HepG2 (cell line): ENCODE measurements at regions not wholly inside any gene's neighbourhood (a gene's known extent, or its start where the extent isn't known, plus 50 kb on each side); places are given as distances from the start of the nearest gene placed in this dataset.

Experiments
- ATAC-seq: fragments of 200-7000 bp; cut with Tn5 transposase; 3 replicates; pipeline ENCODE4 v1.9.1; 2020; ENCODE audit warnings: mild to moderate bottlenecking, moderate library complexity
- BruUV-seq: library from RNA; stranded (reverse); fragments of 400-500 nt; replicated peaks from 2 replicates; lab custom pipeline; 2021; lab: Mats Ljungman, UMichigan
- CTCF ChIA-PET: fragments of 300-600 bp; formaldehyde crosslinking; extraction: SDS; loops from one replicate; lab custom pipeline; 2021; ENCODE audit warnings: low total read pairs, inconsistent platforms, low intra/inter-chr PET ratio; lab: Yijun Ruan, JAX
- POLR2A ChIA-PET: fragments of 350-600 bp; sonication (Branson Sonifier 250); formaldehyde crosslinking; loops from one replicate; lab custom pipeline; 2020; ENCODE audit warnings: antibody characterized with exemption, inconsistent platforms; lab: Yijun Ruan, JAX
- DNase-seq: peaks from one replicate; pipeline ENCODE4 v3.0.0-alpha.2; 2015; ENCODE audit warnings: low spot score
- FAIRE-seq: peaks from 3 replicates; lab custom pipeline; 2011; peaks lifted over from hg19 to GRCh38; lab: Jason Lieb, UNC
- H2AFZ ChIP-seq: one replicate; pipeline ENCODE4 v1.6.1; 2011; ENCODE audit warnings: low read length, inconsistent platforms
- H3K27ac ChIP-seq: fragments of 300-600 bp; 3 replicates; pipeline ENCODE4 v1.8.0; 2011; ENCODE audit warnings: mixed run types, mild to moderate bottlenecking, mixed read lengths, low read length, inconsistent platforms; ENCODE audit not compliant: insufficient read depth; ENCODE audit errors: extremely low read length
- H3K27me3 ChIP-seq, 2 experiments: fragments of 200-600 bp in 1 of 2; 2 replicates in 1 of 2; 3 replicates in 1 of 2; pipeline versions ENCODE4 v1.6.0 to v1.8.0; 2011; ENCODE audit warnings: low read length in 2 of 2, mild to moderate bottlenecking in 2 of 2, moderate library complexity in 2 of 2, inconsistent platforms in 1 of 2; ENCODE audit not compliant: insufficient read depth in 2 of 2, control insufficient read depth in 1 of 2
- H3K36me3 ChIP-seq, 2 experiments: fragments of 200-600 bp in 1 of 2; replicated peaks in 1 of 2; 2 replicates in 1 of 2; 3 replicates in 1 of 2; pipeline versions ENCODE4 v1.5.1 to v1.8.0; 2011; ENCODE audit warnings: low read length in 2 of 2, inconsistent platforms in 1 of 2; ENCODE audit not compliant: insufficient read depth in 2 of 2, control insufficient read depth in 1 of 2
- H3K4me1 ChIP-seq: 2 replicates; pipeline ENCODE4 v1.5.1; 2012; ENCODE audit warnings: low read length, inconsistent platforms; ENCODE audit not compliant: insufficient read depth
- H3K4me2 ChIP-seq: 2 replicates; pipeline ENCODE4 v1.6.0; 2011; ENCODE audit warnings: low read depth, low read length, inconsistent platforms
- H3K4me3 ChIP-seq, 3 experiments: fragments of 200-600 bp in 1 of 3; sonication (generic), shearing (Covaris generic) in 1 of 3; replicated peaks in 1 of 3; 2 replicates each; pipeline ENCODE4 v1.5.1; 2011 to 2016; ENCODE audit warnings: low read length in 3 of 3, inconsistent platforms in 2 of 3, low read depth in 2 of 3, mild to moderate bottlenecking in 2 of 3, control low read depth in 1 of 3, mixed read lengths in 1 of 3; ENCODE audit not compliant: insufficient read depth in 1 of 3
- H3K79me2 ChIP-seq: one replicate; pipeline ENCODE4 v1.6.1; 2011; ENCODE audit warnings: low read length, inconsistent platforms; ENCODE audit not compliant: insufficient read depth
- H3K9ac ChIP-seq: 2 replicates; pipeline ENCODE4 v1.6.0; 2011; ENCODE audit warnings: mild to moderate bottlenecking, low read depth, low read length, inconsistent platforms; ENCODE audit not compliant: insufficient read depth
- H3K9me3 ChIP-seq: 2 replicates; pipeline ENCODE4 v1.5.1; 2012; ENCODE audit warnings: mild to moderate bottlenecking, low read length
- H4K20me1 ChIP-seq: 2 replicates; pipeline ENCODE4 v1.6.0; 2011; ENCODE audit warnings: inconsistent platforms, mild to moderate bottlenecking, low read length, moderate library complexity; ENCODE audit not compliant: insufficient read depth
- ARID5B ChIP-seq: IDR thresholded peaks from 2 replicates; pipeline ENCODE4 v1.4.0; 2020; ENCODE audit warnings: mild to moderate bottlenecking, missing genetic modification reagents
- CSRNP2 ChIP-seq: sonication (generic); formaldehyde crosslinking; conservative IDR thresholded peaks from 2 replicates; pipeline ENCODE4 v1.8.0; 2022; ENCODE audit warnings: low read depth, missing genetic modification reagents
- DBP ChIP-seq: sonication (generic); formaldehyde crosslinking; IDR thresholded peaks from 2 replicates; pipeline ENCODE4 v1.4.0; 2020; ENCODE audit warnings: missing genetic modification reagents; ENCODE audit errors: not compliant biosample characterization
- EEA1 ChIP-seq: sonication (generic); formaldehyde crosslinking; IDR thresholded peaks from 2 replicates; pipeline ENCODE4 v1.5.1; 2020; ENCODE audit warnings: mild to moderate bottlenecking, missing genetic modification reagents, borderline replicate concordance
- HDAC2 ChIP-seq: sonication (generic); formaldehyde crosslinking; IDR thresholded peaks from 2 replicates; pipeline ENCODE4 v1.4.0; 2020; ENCODE audit warnings: missing genetic modification reagents
- JDP2 ChIP-seq: sonication (generic); formaldehyde crosslinking; IDR thresholded peaks from 2 replicates; pipeline ENCODE4 v1.8.1; 2022; ENCODE audit warnings: missing genetic modification reagents, borderline replicate concordance
- MIER2 ChIP-seq: IDR thresholded peaks from 2 replicates; pipeline ENCODE4 v1.6.1; 2016; ENCODE audit warnings: missing biosample characterization, missing genetic modification reagents
- RFX5 ChIP-seq: IDR thresholded peaks from 2 replicates; pipeline ENCODE4 v1.6.1; 2011; ENCODE audit warnings: low read depth, low read length, improper control_type of control experiment
- RFXANK ChIP-seq: IDR thresholded peaks from 2 replicates; pipeline ENCODE4 v1.6.1; 2016
- SAP130 ChIP-seq: IDR thresholded peaks from 2 replicates; pipeline ENCODE4 v1.6.1; 2016; ENCODE audit warnings: low read depth
- SMAD9 ChIP-seq: sonication (generic); formaldehyde crosslinking; IDR thresholded peaks from 2 replicates; pipeline ENCODE4 v1.5.1; 2020; ENCODE audit warnings: mild to moderate bottlenecking, missing genetic modification reagents
- SRY ChIP-seq: sonication (generic); formaldehyde crosslinking; IDR thresholded peaks from 2 replicates; pipeline ENCODE4 v1.8.0; 2022; ENCODE audit warnings: mild to moderate bottlenecking, missing genetic modification reagents
- SSRP1 ChIP-seq: IDR thresholded peaks from 2 replicates; pipeline ENCODE4 v1.6.1; 2016; ENCODE audit warnings: control low read depth
- TIGD3 ChIP-seq: sonication (generic); formaldehyde crosslinking; IDR thresholded peaks from 2 replicates; pipeline ENCODE4 v1.5.1; 2020; ENCODE audit warnings: mild to moderate bottlenecking, missing genetic modification reagents, borderline replicate concordance
- ZNF10 ChIP-seq: sonication (generic); formaldehyde crosslinking; IDR thresholded peaks from 2 replicates; pipeline ENCODE4 v1.4.0; 2020; ENCODE audit warnings: mild to moderate bottlenecking, low read depth, missing genetic modification reagents, borderline replicate concordance
- ZNF558 ChIP-seq: sonication (generic); formaldehyde crosslinking; IDR thresholded peaks from 2 replicates; pipeline ENCODE4 v1.9.0; 2022; ENCODE audit warnings: mild to moderate bottlenecking, missing genetic modification reagents, borderline replicate concordance
- ZNF792 ChIP-seq: IDR thresholded peaks from 2 replicates; pipeline ENCODE4 v1.6.1; 2016
- WGBS: methylation state at CpG from one replicate; pipeline ENCODE4 v1.1.6; 2017; ENCODE audit warnings: low lambda C conversion rate; 5-methylcytosine and 5-hydroxymethylcytosine counted together
- in situ Hi-C: cut with HindIII; loops from 2 replicates; pipeline ENCODE4 v1.10.0; 2017; ENCODE audit warnings: low pct_unique_long_range_greater_than_20kb; ENCODE audit not compliant: extremely low pct_ligation_motif_present
- intact Hi-C: fragments of 100-400 bp; cut with micrococcal nuclease; formaldehyde crosslinking; loops from one replicate; pipeline ENCODE4 v1.10.0; 2022; ENCODE audit not compliant: unreplicated experiment

GRCh38 chr10:108817584-108817983, 1105.7 kb downstream of the XPNPEP1 start:
- FAIRE-seq, result no peak
- no peaks in the 10 kb centered on the region for H4K20me1 ChIP-seq
- TF ChIP-seq DBP (CRISPR knock-in tag), result no peak
- no peak for TF ChIP-seq EEA1 (CRISPR knock-in tag)
- TF ChIP-seq ZNF10, result no peak
- TF ChIP-seq SMAD9 (CRISPR knock-in tag), result no peak
- TF ChIP-seq SRY (CRISPR knock-in tag), result no peak
- TF ChIP-seq RFX5, result no peak
- TF ChIP-seq TIGD3 (CRISPR knock-in tag), result no peak
- no peak for TF ChIP-seq MIER2 (CRISPR knock-in tag)
- no peak for TF ChIP-seq ZNF558
- TF ChIP-seq CSRNP2 (CRISPR knock-in tag), result no peak
- no peak for TF ChIP-seq RFXANK
- TF ChIP-seq HDAC2, result no peak
- no peak for TF ChIP-seq ZNF792 (CRISPR knock-in tag)
- TF ChIP-seq JDP2, result no peak
- no peak for TF ChIP-seq SSRP1
- TF ChIP-seq ARID5B, result no peak
- no peak for TF ChIP-seq SAP130 (CRISPR knock-in tag)

More at GRCh38 chr10:108817584-108817983, 1105.7 kb downstream of the XPNPEP1 start:
- Histone ChIP-seq H2AFZ (no peak overlapping the region), H3K36me3 (no peaks in the 10 kb centered on the region), H3K4me1 (no peaks in the 10 kb centered on the region), H3K79me2 (no peaks in the 10 kb centered on the region), H3K27ac (no peak overlapping the region), H3K9ac (no peak overlapping the region), H3K27me3 (no peaks in the 10 kb centered on the region), H3K4me2 (no peak overlapping the region), H3K9me3 (peaks cover 92% of the 10 kb centered on the region), H3K4me3 (no peak overlapping the region)
- DNase-seq (no peak), ATAC-seq (no peak)
- 4% methylated on average over 2 of the region's 2 CpGs for WGBS
- no TSS peak for BruUV-seq
- in situ Hi-C loops (no loop called here), intact Hi-C loops (no loop called here)
- CTCF ChIA-PET, result no interaction called here
- POLR2A ChIA-PET, result no interaction called here
